ENCODE measurements at regions not wholly inside any gene's neighbourhood (a gene's known extent, or its start where the extent isn't known, plus 50 kb on each side); places are given as distances from the start of the nearest gene placed in this dataset.

- Histone ChIP-seq H3K36me3 (ENCODE audit: control insufficient read depth in 2 of 2, insufficient read depth in 2 of 2, low read length in 1 of 2) (no peaks in the 10 kb centered on the region), H3K4me3 (ENCODE audit: low read length in 2 of 2) (no peak overlapping the region), H3K27ac (ENCODE audit: low read depth in 1 of 2, low read length in 1 of 2) (no peak overlapping the region), H3K4me1 (ENCODE audit: control insufficient read depth in 2 of 2, insufficient read depth in 2 of 2, low read length in 2 of 2) (no peaks in the 10 kb centered on the region), H3K9me3 (ENCODE audit: control insufficient read depth in 2 of 2, insufficient read depth in 1 of 2, low read length in 1 of 2) (no peaks in the 10 kb centered on the region), H3K27me3 (ENCODE audit: control insufficient read depth in 2 of 2, insufficient read depth in 1 of 2, low read length in 1 of 2) (no peaks in the 10 kb centered on the region)
- DNase-seq (ENCODE audit: low read depth in 6 of 9, low spot score in 9 of 9), result no peak
- WGBS, result 97% methylated on average over 3 of the region's 3 CpGs
These were observed 607.1 kb downstream of the KCNT2 start for GRCh38 chr1:196001188-196001587.

- no peaks in the 10 kb centered on the region for H3K9me3 ChIP-seq (ENCODE audit: control insufficient read depth in 2 of 2, insufficient read depth in 1 of 2, low read length in 1 of 2)
- no peak for DNase-seq (ENCODE audit: low read depth in 6 of 9, low spot score in 9 of 9)
- H3K27ac ChIP-seq (ENCODE audit: low read depth in 1 of 2, low read length in 1 of 2), result no peak overlapping the region
- H3K27me3 ChIP-seq (ENCODE audit: control insufficient read depth in 2 of 2, insufficient read depth in 1 of 2, low read length in 1 of 2), result no peaks in the 10 kb centered on the region
- no peak overlapping the region for H3K4me3 ChIP-seq (ENCODE audit: low read length in 2 of 2)
- 100% methylated on average over 2 of the region's 2 CpGs for WGBS
- no peaks in the 10 kb centered on the region for H3K36me3 ChIP-seq (ENCODE audit: control insufficient read depth in 2 of 2, insufficient read depth in 2 of 2, low read length in 1 of 2)
- H3K4me1 ChIP-seq (ENCODE audit: control insufficient read depth in 2 of 2, insufficient read depth in 2 of 2, low read length in 2 of 2), result no peaks in the 10 kb centered on the region
These were observed 609.2 kb downstream of the KCNT2 start for GRCh38 chr1:195999022-195999421.

GRCh38 chr1:195981448-195982139 lies 626.6 kb downstream of the KCNT2 start:
- DNase-seq (ENCODE audit: low read depth in 6 of 9, low spot score in 9 of 9), result no peak
- 93% methylated on average over 3 of the region's 3 CpGs for WGBS
- Histone ChIP-seq H3K9me3 (ENCODE audit: control insufficient read depth in 2 of 2, insufficient read depth in 1 of 2, low read length in 1 of 2) (no peaks in the 10 kb centered on the region), H3K4me1 (ENCODE audit: control insufficient read depth in 2 of 2, insufficient read depth in 2 of 2, low read length in 2 of 2) (no peaks in the 10 kb centered on the region), H3K27me3 (ENCODE audit: control insufficient read depth in 2 of 2, insufficient read depth in 1 of 2, low read length in 1 of 2) (no peaks in the 10 kb centered on the region), H3K27ac (ENCODE audit: low read depth in 1 of 2, low read length in 1 of 2) (no peak overlapping the region), H3K4me3 (ENCODE audit: low read length in 2 of 2) (no peak overlapping the region), H3K36me3 (ENCODE audit: control insufficient read depth in 2 of 2, insufficient read depth in 2 of 2, low read length in 1 of 2) (no peaks in the 10 kb centered on the region)

GRCh38 chr1:195979646-195980045 lies 628.6 kb downstream of the KCNT2 start:
- Histone ChIP-seq H3K36me3 (ENCODE audit: control insufficient read depth in 2 of 2, insufficient read depth in 2 of 2, low read length in 1 of 2) (no peaks in the 10 kb centered on the region), H3K27ac (ENCODE audit: low read depth in 1 of 2, low read length in 1 of 2) (no peak overlapping the region), H3K27me3 (ENCODE audit: control insufficient read depth in 2 of 2, insufficient read depth in 1 of 2, low read length in 1 of 2) (no peaks in the 10 kb centered on the region), H3K4me3 (ENCODE audit: low read length in 2 of 2) (no peak overlapping the region), H3K9me3 (ENCODE audit: control insufficient read depth in 2 of 2, insufficient read depth in 1 of 2, low read length in 1 of 2) (no peaks in the 10 kb centered on the region), H3K4me1 (ENCODE audit: control insufficient read depth in 2 of 2, insufficient read depth in 2 of 2, low read length in 2 of 2) (no peaks in the 10 kb centered on the region)
- 93% methylated on average over 1 of the region's 1 CpG for WGBS
- DNase-seq (ENCODE audit: low read depth in 6 of 9, low spot score in 9 of 9), result no peak

- H3K27ac ChIP-seq (ENCODE audit: low read depth in 1 of 2, low read length in 1 of 2), result no peak overlapping the region
- no peak overlapping the region for H3K4me3 ChIP-seq (ENCODE audit: low read length in 2 of 2)
- H3K9me3 ChIP-seq (ENCODE audit: control insufficient read depth in 2 of 2, insufficient read depth in 1 of 2, low read length in 1 of 2), result no peaks in the 10 kb centered on the region
- H3K36me3 ChIP-seq (ENCODE audit: control insufficient read depth in 2 of 2, insufficient read depth in 2 of 2, low read length in 1 of 2), result no peaks in the 10 kb centered on the region
- DNase-seq (ENCODE audit: low read depth in 6 of 9, low spot score in 9 of 9), result no peak
- 95% methylated on average over 1 of the region's 1 CpG for WGBS
- no peaks in the 10 kb centered on the region for H3K4me1 ChIP-seq (ENCODE audit: control insufficient read depth in 2 of 2, insufficient read depth in 2 of 2, low read length in 2 of 2)
- H3K27me3 ChIP-seq (ENCODE audit: control insufficient read depth in 2 of 2, insufficient read depth in 1 of 2, low read length in 1 of 2), result no peaks in the 10 kb centered on the region
These were observed 634.8 kb downstream of the KCNT2 start for GRCh38 chr1:195973311-195973904.

GRCh38 chr1:195971589-195971988 lies 636.7 kb downstream of the KCNT2 start:
- H3K36me3 ChIP-seq (ENCODE audit: control insufficient read depth in 2 of 2, insufficient read depth in 2 of 2, low read length in 1 of 2), result no peaks in the 10 kb centered on the region
- no peak for DNase-seq (ENCODE audit: low read depth in 6 of 9, low spot score in 9 of 9)
- no peak overlapping the region for H3K4me3 ChIP-seq (ENCODE audit: low read length in 2 of 2)
- H3K27me3 ChIP-seq (ENCODE audit: control insufficient read depth in 2 of 2, insufficient read depth in 1 of 2, low read length in 1 of 2), result no peaks in the 10 kb centered on the region
- no peak overlapping the region for H3K27ac ChIP-seq (ENCODE audit: low read depth in 1 of 2, low read length in 1 of 2)
- WGBS, result 98% methylated on average over 1 of the region's 1 CpG
- no peaks in the 10 kb centered on the region for H3K9me3 ChIP-seq (ENCODE audit: control insufficient read depth in 2 of 2, insufficient read depth in 1 of 2, low read length in 1 of 2)
- H3K4me1 ChIP-seq (ENCODE audit: control insufficient read depth in 2 of 2, insufficient read depth in 2 of 2, low read length in 2 of 2), result no peaks in the 10 kb centered on the region

GRCh38 chr1:195970209-195970608 lies 638.0 kb downstream of the KCNT2 start:
- no peaks in the 10 kb centered on the region for H3K4me1 ChIP-seq (ENCODE audit: control insufficient read depth in 2 of 2, insufficient read depth in 2 of 2, low read length in 2 of 2)
- no peaks in the 10 kb centered on the region for H3K9me3 ChIP-seq (ENCODE audit: control insufficient read depth in 2 of 2, insufficient read depth in 1 of 2, low read length in 1 of 2)
- WGBS, result 93% methylated on average over 1 of the region's 1 CpG
- no peaks in the 10 kb centered on the region for H3K27me3 ChIP-seq (ENCODE audit: control insufficient read depth in 2 of 2, insufficient read depth in 1 of 2, low read length in 1 of 2)
- no peaks in the 10 kb centered on the region for H3K36me3 ChIP-seq (ENCODE audit: control insufficient read depth in 2 of 2, insufficient read depth in 2 of 2, low read length in 1 of 2)
- H3K27ac ChIP-seq (ENCODE audit: low read depth in 1 of 2, low read length in 1 of 2), result no peak overlapping the region
- no peak overlapping the region for H3K4me3 ChIP-seq (ENCODE audit: low read length in 2 of 2)
- DNase-seq (ENCODE audit: low read depth in 6 of 9, low spot score in 9 of 9), result no peak

- Histone ChIP-seq H3K4me3 (ENCODE audit: low read length in 2 of 2) (no peak overlapping the region), H3K9me3 (ENCODE audit: control insufficient read depth in 2 of 2, insufficient read depth in 1 of 2, low read length in 1 of 2) (no peaks in the 10 kb centered on the region), H3K36me3 (ENCODE audit: control insufficient read depth in 2 of 2, insufficient read depth in 2 of 2, low read length in 1 of 2) (no peaks in the 10 kb centered on the region), H3K4me1 (ENCODE audit: control insufficient read depth in 2 of 2, insufficient read depth in 2 of 2, low read length in 2 of 2) (no peaks in the 10 kb centered on the region), H3K27me3 (ENCODE audit: control insufficient read depth in 2 of 2, insufficient read depth in 1 of 2, low read length in 1 of 2) (no peaks in the 10 kb centered on the region), H3K27ac (ENCODE audit: low read depth in 1 of 2, low read length in 1 of 2) (no peak overlapping the region)
- no peak for DNase-seq (ENCODE audit: low read depth in 6 of 9, low spot score in 9 of 9)
- WGBS, result 87% methylated on average over 6 of the region's 6 CpGs
These were observed 642.8 kb downstream of the KCNT2 start for GRCh38 chr1:195965475-195965874.

- no peak for DNase-seq (ENCODE audit: low read depth in 6 of 9, low spot score in 9 of 9)
- Histone ChIP-seq H3K27me3 (ENCODE audit: control insufficient read depth in 2 of 2, insufficient read depth in 1 of 2, low read length in 1 of 2) (no peaks in the 10 kb centered on the region), H3K36me3 (ENCODE audit: control insufficient read depth in 2 of 2, insufficient read depth in 2 of 2, low read length in 1 of 2) (no peaks in the 10 kb centered on the region), H3K9me3 (ENCODE audit: control insufficient read depth in 2 of 2, insufficient read depth in 1 of 2, low read length in 1 of 2) (no peaks in the 10 kb centered on the region), H3K4me1 (ENCODE audit: control insufficient read depth in 2 of 2, insufficient read depth in 2 of 2, low read length in 2 of 2) (no peaks in the 10 kb centered on the region), H3K4me3 (ENCODE audit: low read length in 2 of 2) (no peak overlapping the region), H3K27ac (ENCODE audit: low read depth in 1 of 2, low read length in 1 of 2) (no peak overlapping the region)
- 89% methylated on average over 3 of the region's 3 CpGs for WGBS
These were observed 643.2 kb downstream of the KCNT2 start for GRCh38 chr1:195965036-195965435.
